ENCODE measurements at regions not wholly inside any gene's neighbourhood (a gene's known extent, or its start where the extent isn't known, plus 50 kb on each side); places are given as distances from the start of the nearest gene placed in this dataset.

DNA sequence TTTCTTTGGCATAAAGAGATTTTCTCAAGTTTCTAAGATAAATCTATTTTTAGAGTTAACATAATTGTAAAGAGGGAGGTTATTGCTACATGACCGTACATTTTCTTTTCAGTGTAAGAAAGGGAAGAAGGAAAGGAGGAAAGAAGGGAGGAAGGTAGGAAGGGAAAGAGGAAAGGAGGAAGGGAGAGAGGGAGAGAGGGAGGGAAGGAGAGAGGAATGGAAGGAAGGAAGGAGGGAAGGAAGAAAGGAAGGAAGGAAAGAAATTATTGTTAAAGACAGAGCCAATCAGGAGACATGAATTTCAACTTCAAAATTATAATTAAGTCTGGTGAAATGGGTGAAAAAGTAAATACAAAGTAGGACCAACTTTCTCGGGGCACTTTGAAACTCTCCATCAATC lies 197.6 kb downstream of the SNCA start:
- Histone ChIP-seq H3K9me3 (ENCODE audit: control insufficient read depth, low read depth, low read length) (no peaks in the 10 kb centered on the region), H4K20me1 (ENCODE audit: control insufficient read depth, extremely low read depth, insufficient read depth, low read length) (no peaks in the 10 kb centered on the region), H3K4me3 (ENCODE audit: control insufficient read depth in 2 of 3, extremely low read depth in 1 of 3, insufficient read depth in 2 of 3, low read depth in 1 of 3, low read length in 3 of 3) (no peak overlapping the region), H3K4me2 (ENCODE audit: control insufficient read depth, extremely low read depth, insufficient read depth, low read depth, low read length) (no peak overlapping the region), H3K9ac (ENCODE audit: control insufficient read depth, extremely low read depth, insufficient read depth, low read length) (no peak overlapping the region), H3K27me3 (ENCODE audit: control insufficient read depth, extremely low read depth, insufficient read depth, low read length) (no peaks in the 10 kb centered on the region), H3K36me3 (ENCODE audit: control insufficient read depth in 2 of 2, extremely low read depth in 1 of 2, insufficient read depth in 2 of 2, low read length in 2 of 2) (no peaks in the 10 kb centered on the region), H3K9me1 (ENCODE audit: control insufficient read depth, extremely low read depth, insufficient read depth, low read length) (no peaks in the 10 kb centered on the region), H2AFZ (ENCODE audit: control insufficient read depth, low read length) (no peak overlapping the region), H3K27ac (ENCODE audit: control insufficient read depth, insufficient read depth, low read length) (no peak overlapping the region), H3K4me1 (ENCODE audit: control insufficient read depth, extremely low read depth, insufficient read depth, low read length) (no peaks in the 10 kb centered on the region), H3K79me2 (ENCODE audit: control insufficient read depth, insufficient read depth, low read length) (no peaks in the 10 kb centered on the region)
- TF ChIP-seq EZH2 (IDR thresholded peaks at IDR 0.05; ENCODE audit: low read length), result no peak
- TF ChIP-seq, protein P1, sequence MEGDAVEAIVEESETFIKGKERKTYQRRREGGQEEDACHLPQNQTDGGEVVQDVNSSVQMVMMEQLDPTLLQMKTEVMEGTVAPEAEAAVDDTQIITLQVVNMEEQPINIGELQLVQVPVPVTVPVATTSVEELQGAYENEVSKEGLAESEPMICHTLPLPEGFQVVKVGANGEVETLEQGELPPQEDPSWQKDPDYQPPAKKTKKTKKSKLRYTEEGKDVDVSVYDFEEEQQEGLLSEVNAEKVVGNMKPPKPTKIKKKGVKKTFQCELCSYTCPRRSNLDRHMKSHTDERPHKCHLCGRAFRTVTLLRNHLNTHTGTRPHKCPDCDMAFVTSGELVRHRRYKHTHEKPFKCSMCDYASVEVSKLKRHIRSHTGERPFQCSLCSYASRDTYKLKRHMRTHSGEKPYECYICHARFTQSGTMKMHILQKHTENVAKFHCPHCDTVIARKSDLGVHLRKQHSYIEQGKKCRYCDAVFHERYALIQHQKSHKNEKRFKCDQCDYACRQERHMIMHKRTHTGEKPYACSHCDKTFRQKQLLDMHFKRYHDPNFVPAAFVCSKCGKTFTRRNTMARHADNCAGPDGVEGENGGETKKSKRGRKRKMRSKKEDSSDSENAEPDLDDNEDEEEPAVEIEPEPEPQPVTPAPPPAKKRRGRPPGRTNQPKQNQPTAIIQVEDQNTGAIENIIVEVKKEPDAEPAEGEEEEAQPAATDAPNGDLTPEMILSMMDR (optimal IDR thresholded peaks at IDR 0.05 in 1 of 3, IDR thresholded peaks at IDR 0.05 in 1 of 3, conservative IDR thresholded peaks at IDR 0.05 in 1 of 3; ENCODE audit: extremely low read depth in 1 of 3, insufficient read depth in 2 of 3, low read length in 3 of 3), result no peak
- dilution Hi-C loops (cut with MboI; ENCODE audit: extremely low pct_ligation_motif_present, low sequenced_read_pairs), result no loop called here
- DNase-seq (ENCODE audit: low read depth, low spot score), result no peak
- no peak for FAIRE-seq

DNA sequence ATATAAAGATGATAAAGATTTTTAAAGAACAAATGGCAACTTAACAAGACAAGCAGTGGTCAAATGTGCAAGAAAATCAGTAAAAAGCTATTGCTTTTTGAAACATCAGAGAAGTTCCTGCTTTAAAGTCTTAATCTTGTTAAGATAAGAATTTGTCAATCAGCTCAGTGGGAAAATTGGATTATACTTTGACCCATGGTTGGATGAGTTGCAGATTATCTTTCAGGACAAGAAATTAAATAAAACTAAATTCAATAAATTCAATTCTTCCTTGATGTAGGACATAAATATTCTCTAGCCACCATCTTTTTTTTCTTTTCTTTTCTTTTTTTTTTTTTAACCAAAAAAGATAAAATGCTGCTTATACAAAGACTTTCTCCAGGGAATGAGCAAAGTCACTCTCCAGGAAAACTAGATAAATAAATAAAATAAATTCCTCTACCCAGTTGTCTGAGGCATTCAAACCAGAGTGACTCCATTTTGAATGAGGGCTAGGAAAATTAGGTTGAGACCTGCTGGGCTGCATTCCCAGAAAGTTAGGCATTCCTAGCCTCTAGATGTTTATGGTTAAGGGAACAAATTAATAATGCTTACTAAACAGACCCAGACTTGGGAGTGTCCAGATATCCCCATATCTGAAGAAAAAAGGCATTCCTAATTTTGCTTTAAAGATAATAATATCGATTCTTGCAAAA lies 211.2 kb downstream of the SNCA start:
- H3K27me3 ChIP-seq (ENCODE audit: control insufficient read depth, extremely low read depth, insufficient read depth, low read length), result peaks cover 3% of the 10 kb centered on the region
- H3K79me2 ChIP-seq (ENCODE audit: control insufficient read depth, insufficient read depth, low read length), result no peaks in the 10 kb centered on the region
- no peaks in the 10 kb centered on the region for H3K4me1 ChIP-seq (ENCODE audit: control insufficient read depth, extremely low read depth, insufficient read depth, low read length)
- H3K9me1 ChIP-seq (ENCODE audit: control insufficient read depth, extremely low read depth, insufficient read depth, low read length), result no peaks in the 10 kb centered on the region
- no peak overlapping the region for H3K4me2 ChIP-seq (ENCODE audit: control insufficient read depth, extremely low read depth, insufficient read depth, low read depth, low read length)
- H3K9me3 ChIP-seq (ENCODE audit: control insufficient read depth, low read depth, low read length), result no peaks in the 10 kb centered on the region
- H3K36me3 ChIP-seq (ENCODE audit: control insufficient read depth in 2 of 2, extremely low read depth in 1 of 2, insufficient read depth in 2 of 2, low read length in 2 of 2), result no peaks in the 10 kb centered on the region
- FAIRE-seq (no peak), DNase-seq (ENCODE audit: low read depth, low spot score) (no peak)
- no peak overlapping the region for H3K4me3 ChIP-seq (ENCODE audit: control insufficient read depth in 2 of 3, extremely low read depth in 1 of 3, insufficient read depth in 2 of 3, low read depth in 1 of 3, low read length in 3 of 3)
- no peak overlapping the region for H3K9ac ChIP-seq (ENCODE audit: control insufficient read depth, extremely low read depth, insufficient read depth, low read length)
- H3K27ac ChIP-seq (ENCODE audit: control insufficient read depth, insufficient read depth, low read length), result no peak overlapping the region
- TF ChIP-seq EZH2 (IDR thresholded peaks at IDR 0.05; ENCODE audit: low read length), result no peak
- TF ChIP-seq, protein P1 (optimal IDR thresholded peaks at IDR 0.05 in 1 of 3, IDR thresholded peaks at IDR 0.05 in 1 of 3, conservative IDR thresholded peaks at IDR 0.05 in 1 of 3; ENCODE audit: extremely low read depth in 1 of 3, insufficient read depth in 2 of 3, low read length in 3 of 3), result no peak
- no peaks in the 10 kb centered on the region for H4K20me1 ChIP-seq (ENCODE audit: control insufficient read depth, extremely low read depth, insufficient read depth, low read length)
- no peak overlapping the region for H2AFZ ChIP-seq (ENCODE audit: control insufficient read depth, low read length)
- dilution Hi-C loops (cut with MboI; ENCODE audit: extremely low pct_ligation_motif_present, low sequenced_read_pairs), result no loop called here

Data from keratinocyte (primary cell).